Spleen (tissue), 7 donors: ENCODE measurements at regions not wholly inside any gene's neighbourhood (a gene's known extent, or its start where the extent isn't known, plus 50 kb on each side); places are given as distances from the start of the nearest gene placed in this dataset.

Experiments
- CTCF ChIP-seq, 11 experiments: fragments of 200-600 bp in 7 of 11; fragments of 450-650 bp in 4 of 11; sonication (generic) in 4 of 11; IDR thresholded peaks in 8 of 11; conservative IDR thresholded peaks in 3 of 11; 1 replicate in 7 of 11; 2 replicates in 4 of 11; pipeline versions ENCODE4 v1.4.0 to v1.8.0; 2016 to 2021; ENCODE audit warnings: antibody characterized with exemption in 11 of 11, inconsistent platforms in 4 of 11, mild to moderate bottlenecking in 1 of 11
- POLR2A ChIP-seq, 3 donors: fragments of 450-650 bp; IDR thresholded peaks; one replicate each; pipeline ENCODE4 v1.5.1; 2017; ENCODE audit warnings: antibody characterized with exemption in 3 of 3, mild to moderate bottlenecking in 1 of 3
- POLR2AphosphoS5 ChIP-seq, 3 donors: sonication (generic); formaldehyde crosslinking; IDR thresholded peaks; one replicate each; pipeline ENCODE4 v1.5.1; 2017; ENCODE audit warnings: antibody characterized with exemption in 3 of 3
- donor health status: DM: no; HTN: no; CAD: no; lungs with moderate emphysema.
- donor health status: DM: no; HTN: no; CAD: no.
- donor health status: DM: no; HTN: no; CAD: no.

GRCh38 chr14:98914942-98915341 is 357.1 kb downstream of the BCL11B start:
- TF ChIP-seq CTCF (IDR thresholded peaks at IDR 0.05 in 8 of 11, conservative IDR thresholded peaks at IDR 0.05 in 3 of 11) (no peak), POLR2A (IDR thresholded peaks at IDR 0.05) (no peak), POLR2AphosphoS5 (IDR thresholded peaks at IDR 0.05) (no peak)
